C4-2B (cell line): ENCODE measurements at regions not wholly inside any gene's neighbourhood (a gene's known extent, or its start where the extent isn't known, plus 50 kb on each side); places are given as distances from the start of the nearest gene placed in this dataset.

ENCODE experiments used
- CTCF ChIP-seq: fragments of 450-650 bp; conservative IDR thresholded peaks from 2 replicates; pipeline ENCODE4 v1.5.1; 2017; ENCODE audit warnings: mild to moderate bottlenecking
- ZFX ChIP-seq: fragments of 450-650 bp; IDR thresholded peaks from 2 replicates; pipeline ENCODE4 v1.6.1; 2017

- TF ChIP-seq CTCF (no peak), ZFX (no peak)
Measured at GRCh38 chr10:124214610-124215375, 121.4 kb upstream of the CHST15 start.
